ENCODE measurements at regions not wholly inside any gene's neighbourhood (a gene's known extent, or its start where the extent isn't known, plus 50 kb on each side); places are given as distances from the start of the nearest gene placed in this dataset.
"Not testable (repeated sequence)": the region's sequence is repeated elsewhere in the genome, so short reads cannot be mapped to it uniquely, and the experiment has no call there.

GRCh38 chr20:47971058-47971791, 185.9 kb upstream of the SULF2 start:
- DNase-seq: no peak

DNA sequence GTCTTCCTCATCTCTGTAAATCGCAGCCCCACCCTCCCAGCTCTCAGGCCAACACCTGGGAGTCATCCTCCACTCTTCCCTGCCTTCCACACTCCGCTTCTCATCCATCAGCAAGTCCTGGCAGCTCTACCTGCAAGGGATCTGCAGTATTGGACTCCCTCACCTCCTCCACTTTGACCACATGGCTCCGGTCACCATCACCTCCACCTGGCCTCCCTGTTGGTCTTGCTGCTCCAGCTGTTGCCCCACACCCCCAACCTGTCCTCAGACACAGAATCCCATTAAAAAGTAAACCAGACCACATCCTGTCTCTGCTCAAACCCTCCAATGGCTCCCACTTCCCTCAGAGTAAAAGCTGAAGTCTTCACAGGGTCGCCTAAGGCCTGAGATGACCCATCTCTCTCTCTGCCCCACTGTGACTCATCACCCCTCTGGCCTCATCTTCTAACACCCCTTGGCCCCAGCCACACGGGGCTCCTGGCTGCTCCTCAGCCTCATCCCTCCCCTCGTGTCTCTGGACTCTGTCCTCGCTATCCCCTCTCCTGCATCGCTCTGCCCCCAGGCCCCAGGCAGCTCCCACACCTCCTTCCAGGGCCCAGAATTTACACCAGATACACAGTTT, 185.1 kb upstream of the SULF2 start:
- no peak for DNase-seq

GRCh38 chr20:47969426-47969825, 184.1 kb upstream of the SULF2 start:
- no peak for DNase-seq

- DNase-seq: no peak
Measured at GRCh38 chr20:47968541-47969310, 183.4 kb upstream of the SULF2 start.

DNA sequence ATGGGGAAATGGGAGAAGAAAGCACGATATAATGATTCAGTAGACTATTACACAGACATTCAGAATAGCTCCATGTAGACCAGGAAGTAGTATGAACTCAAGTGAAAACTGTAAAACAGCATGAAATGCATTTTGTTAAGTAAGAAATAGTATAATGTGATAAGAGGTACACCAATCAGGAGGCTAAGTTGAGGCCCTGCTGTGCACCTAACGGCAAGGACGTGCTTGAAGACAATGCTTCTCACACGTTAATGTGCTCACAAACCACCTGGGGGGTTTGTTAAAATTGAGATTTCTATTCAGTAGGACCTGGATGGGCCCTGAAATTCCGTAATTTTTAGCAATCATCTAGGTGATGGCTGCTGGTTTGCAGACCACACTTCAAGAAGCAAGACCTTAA, 178.9 kb upstream of the SULF2 start:
- DNase-seq: no peak

DNA sequence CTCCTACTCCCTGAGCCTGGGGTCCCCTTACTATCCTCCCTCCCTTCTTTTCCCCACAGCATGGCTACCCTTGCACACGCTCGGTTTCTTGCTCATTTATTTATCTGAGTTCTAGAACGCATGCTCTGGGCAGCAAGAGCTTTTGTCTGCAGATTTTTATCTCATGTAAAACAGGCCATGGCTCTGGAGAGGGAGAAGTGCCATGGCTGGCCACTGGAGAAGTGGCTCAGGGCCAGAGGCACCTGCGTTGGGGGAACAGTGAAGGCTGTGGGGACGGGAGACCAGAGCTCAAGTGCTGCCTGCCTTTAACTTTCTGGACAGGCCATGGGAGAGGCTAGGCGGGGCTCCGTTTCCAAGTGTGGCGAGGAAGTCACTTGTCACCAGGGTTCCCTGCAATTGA, 177.7 kb upstream of the SULF2 start:
- DNase-seq: no peak

- no peak for DNase-seq
Measured at GRCh38 chr20:47962286-47962963, 177.1 kb upstream of the SULF2 start.

GRCh38 chr20:47960769-47961541, 175.7 kb upstream of the SULF2 start:
- DNase-seq: no peak

DNA sequence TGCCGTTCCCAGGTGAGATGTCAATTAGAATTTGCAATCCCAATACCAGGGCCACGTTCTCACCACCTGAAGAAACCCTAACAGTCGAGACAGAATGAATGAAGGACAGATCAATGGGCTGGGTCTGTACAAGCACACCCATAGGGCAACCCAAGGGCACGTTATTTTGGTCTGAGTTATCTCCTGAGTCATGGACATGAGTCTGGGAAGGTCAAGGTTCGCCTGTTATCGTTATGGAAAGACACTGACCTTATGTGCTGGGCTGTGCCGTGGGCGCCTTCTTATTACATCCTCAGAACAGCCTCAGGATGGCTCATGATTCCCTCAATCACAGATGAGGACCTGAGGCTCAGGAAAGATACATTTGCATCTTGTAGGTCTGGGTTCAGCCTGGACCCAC, 175.0 kb upstream of the SULF2 start:
- no peak for DNase-seq

DNA sequence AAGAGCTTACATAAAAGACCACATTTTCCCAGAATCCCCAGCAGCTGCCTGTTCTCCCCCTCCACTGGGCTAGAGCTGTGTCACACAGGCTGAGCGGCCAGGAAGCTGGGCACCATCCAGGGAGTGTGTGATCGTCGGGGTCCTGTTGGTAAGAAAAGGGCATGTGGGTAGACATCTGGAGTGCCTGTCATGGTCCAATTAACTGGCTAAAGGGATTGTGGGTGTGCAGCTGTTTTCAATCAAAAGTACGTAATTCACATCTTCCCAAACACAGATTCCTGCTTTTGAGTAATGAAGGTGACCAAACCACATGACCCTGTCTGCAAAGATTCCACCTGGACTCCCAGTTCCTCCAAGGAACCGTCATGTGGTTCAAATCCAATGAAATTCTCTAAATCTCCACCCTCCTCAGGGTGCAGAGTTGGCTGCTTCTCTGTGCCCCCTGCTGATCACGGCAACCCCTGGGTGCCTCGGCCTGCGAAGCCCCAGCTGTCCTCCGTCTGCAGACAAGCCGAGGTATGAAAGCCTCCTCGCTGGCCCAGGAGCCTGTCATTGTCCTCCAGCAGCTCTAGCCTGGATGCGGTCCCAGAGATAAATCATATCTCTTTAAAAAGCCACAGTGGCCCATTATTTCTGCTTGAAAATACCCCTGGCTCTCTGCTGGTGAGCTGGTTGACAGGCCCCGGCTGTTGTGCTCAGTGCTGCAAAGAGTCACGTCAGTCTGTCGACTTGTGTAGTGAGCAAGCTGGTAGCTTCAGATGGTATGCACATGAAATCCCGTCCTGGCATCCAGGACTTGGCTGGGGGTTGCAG, 172.9 kb upstream of the SULF2 start:
- not testable (repeated sequence) for DNase-seq

- no peak for DNase-seq
Measured at GRCh38 chr20:47957135-47957534, 171.9 kb upstream of the SULF2 start.

DNA sequence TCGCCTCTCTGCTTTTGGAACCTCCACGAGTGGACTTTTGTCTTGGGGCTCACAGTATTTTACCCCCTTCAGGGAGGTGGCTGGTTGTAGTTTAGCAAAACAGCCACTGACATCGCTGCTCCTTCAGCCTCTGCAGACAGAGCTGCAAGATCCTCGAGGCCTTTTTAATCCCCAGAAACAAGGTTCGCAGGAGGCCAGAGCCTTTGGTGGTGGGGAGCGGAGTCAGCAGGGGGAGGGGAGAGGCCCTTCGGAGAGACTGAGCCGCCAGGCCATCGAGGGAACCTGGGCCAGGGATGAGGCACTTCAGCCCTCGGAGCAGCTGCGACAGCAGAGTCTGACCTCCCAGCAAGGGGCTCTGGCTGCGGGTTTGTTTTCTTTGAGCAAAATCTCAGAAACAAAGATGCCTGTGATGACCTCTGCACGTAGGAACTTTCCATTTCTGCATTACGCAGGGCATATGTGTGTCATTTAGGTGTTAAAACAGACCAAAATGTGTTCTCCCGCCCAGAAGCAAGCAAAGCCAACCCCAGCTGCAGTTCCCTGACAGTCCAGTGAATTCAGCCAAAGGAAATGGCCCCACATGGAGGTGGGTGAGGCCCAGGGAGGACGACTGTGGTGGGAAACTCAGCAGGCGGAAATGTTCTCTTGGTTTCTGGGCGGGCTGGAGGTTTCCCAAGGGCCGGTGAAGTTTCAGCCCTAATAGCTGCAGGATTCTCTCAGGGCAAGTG, 171.2 kb upstream of the SULF2 start:
- no peak for DNase-seq

DNA sequence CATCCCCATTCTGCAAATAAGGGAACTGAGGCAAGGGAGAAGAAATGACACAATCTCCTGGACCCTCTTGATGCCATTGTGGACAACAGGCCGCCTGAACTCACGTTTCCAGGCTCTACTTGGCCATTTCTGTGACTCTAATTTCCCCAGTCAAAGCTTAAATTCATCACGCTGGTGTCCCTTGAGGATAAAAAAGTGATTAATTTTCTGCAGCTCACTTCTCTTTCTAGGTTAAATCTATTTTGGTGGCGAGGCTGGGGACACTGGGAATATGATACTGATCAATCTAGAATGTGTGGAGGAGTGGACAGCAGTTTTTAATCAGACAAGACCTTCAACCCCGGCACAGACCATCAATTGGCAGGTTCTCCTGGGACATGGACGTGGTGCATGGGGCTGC, 168.2 kb upstream of the SULF2 start:
- DNase-seq: no peak

DNA sequence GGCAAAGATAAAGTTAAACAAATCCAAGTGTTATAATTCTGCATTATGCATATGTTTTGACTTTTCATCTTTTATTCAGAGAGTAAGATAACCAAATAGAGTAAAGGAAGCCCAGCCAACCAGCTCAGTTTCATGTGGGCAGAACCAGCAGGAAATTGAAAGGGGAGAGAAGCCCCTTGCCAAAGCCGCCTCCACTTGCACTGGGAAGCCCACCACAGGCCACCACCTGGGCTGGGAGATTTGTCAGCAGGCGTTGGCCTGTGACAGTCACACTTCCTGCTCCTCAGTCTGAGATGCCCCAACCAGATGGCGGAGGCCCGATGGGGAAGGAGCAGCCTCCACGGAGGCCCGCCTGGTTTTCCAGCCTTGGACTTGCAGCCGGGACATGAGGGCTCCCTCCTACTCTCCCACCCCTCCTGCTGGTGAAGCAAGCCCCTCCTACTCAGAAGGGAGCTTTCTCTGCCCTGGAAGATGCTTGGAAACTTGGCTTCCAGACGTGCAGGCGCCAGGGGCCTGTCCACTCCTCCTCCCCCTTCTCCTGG, 166.8 kb upstream of the SULF2 start:
- no peak for DNase-seq

DNA sequence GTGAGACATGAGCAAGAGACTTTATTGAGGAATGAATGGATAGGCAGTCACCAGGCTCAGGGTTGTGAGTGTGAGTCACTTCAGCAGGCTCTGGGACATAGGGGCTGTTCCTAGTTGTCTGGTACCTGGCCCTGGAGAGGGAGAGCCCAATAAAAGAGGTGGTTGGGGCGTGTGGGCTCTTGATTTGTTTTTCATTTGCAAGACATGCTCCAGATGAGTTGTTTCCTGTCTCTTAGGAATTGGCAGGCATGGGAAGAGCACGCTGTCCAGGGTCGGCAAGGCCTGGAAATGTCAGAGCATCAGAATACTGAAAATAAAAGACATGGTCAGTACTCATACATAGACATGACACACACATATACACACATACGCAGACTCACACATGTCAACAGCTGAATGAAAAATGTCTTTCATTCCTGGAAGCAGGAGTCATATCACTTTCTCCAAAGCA, 166.3 kb upstream of the SULF2 start:
- DNase-seq: no peak

- DNase-seq: no peak
Measured at GRCh38 chr20:47950913-47951283, 165.6 kb upstream of the SULF2 start.

- DNase-seq: no peak
Measured at GRCh38 chr20:47950124-47950912, 165.0 kb upstream of the SULF2 start.

DNA sequence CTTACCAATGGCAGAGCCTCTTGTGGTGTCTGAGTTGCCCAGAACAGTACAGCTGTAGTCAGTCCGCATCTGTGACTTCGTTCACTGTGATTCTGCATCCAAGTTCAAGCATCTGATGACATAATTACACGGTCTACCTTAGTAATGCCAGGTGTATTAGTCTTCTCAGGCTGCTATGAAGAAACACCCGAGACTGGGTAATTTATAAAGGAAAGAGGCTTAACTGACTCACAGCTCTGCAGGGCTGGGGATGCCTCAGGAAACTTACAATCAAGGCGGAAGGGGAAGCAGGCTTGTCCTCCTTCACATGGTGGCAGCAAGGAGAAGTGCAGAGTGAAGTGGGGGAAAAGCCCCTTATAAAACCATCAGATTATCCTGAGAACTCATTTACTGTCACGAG, 163.9 kb upstream of the SULF2 start:
- peak; percentile 1 for DNase-seq

DNA sequence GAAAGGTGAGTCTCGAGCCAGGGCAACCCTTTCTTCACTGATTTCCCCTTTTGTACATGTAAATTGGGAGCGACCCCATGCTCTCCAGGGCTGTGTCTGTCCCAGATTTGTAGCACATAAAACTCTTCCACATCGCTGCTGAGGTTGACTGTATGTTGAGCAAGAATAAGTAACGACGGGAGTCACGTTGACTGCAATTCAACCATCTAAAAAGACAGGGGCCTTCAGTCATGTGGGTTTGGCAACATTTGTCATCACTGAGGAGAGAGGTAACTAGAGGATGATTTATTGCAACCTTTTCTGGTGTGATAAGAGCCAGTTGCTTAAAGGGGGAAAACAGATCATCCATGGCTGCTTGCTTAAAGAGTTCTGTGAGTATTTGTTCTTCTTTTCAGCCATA, 159.4 kb upstream of the SULF2 start:
- no peak for DNase-seq

GRCh38 chr20:47941869-47942268, 156.6 kb upstream of the SULF2 start:
- no peak for DNase-seq

Measured in AML-193 (cell line).